ENCODE measurements at regions not wholly inside any gene's neighbourhood (a gene's known extent, or its start where the extent isn't known, plus 50 kb on each side); places are given as distances from the start of the nearest gene placed in this dataset.

- Histone ChIP-seq H3K4me3 (no peak overlapping the region), H3K27ac (no peak overlapping the region), H3K27me3 (ENCODE audit: low read depth) (no peaks in the 10 kb centered on the region), H3K36me3 (no peaks in the 10 kb centered on the region), H3K4me1 (peaks cover 47% of the 10 kb centered on the region), H3K9me3 (no peaks in the 10 kb centered on the region)
- DNase-seq (peak; percentile 65), ATAC-seq (peak; percentile 81 to 93)
- intact Hi-C loops (cut with DNase I), result no loop called here
- TF ChIP-seq CTCF (IDR thresholded peaks at IDR 0.05), result peak; percentile 81
Observed at GRCh38 chr2:203814661-203815540, 52.7 kb upstream of the CTLA4 start.

- intact Hi-C loops (cut with DNase I), result no loop called here
- Histone ChIP-seq H3K27ac (peak overlapping the region; percentile 21), H3K9me3 (no peaks in the 10 kb centered on the region), H3K27me3 (ENCODE audit: low read depth) (no peaks in the 10 kb centered on the region), H3K4me1 (peaks cover 47% of the 10 kb centered on the region), H3K4me3 (no peak overlapping the region), H3K36me3 (no peaks in the 10 kb centered on the region)
- TF ChIP-seq CTCF (IDR thresholded peaks at IDR 0.05), result no peak
- DNase-seq, result no peak
- ATAC-seq, result no peak
Observed at GRCh38 chr2:203815541-203815898, 52.1 kb upstream of the CTLA4 start.

- no peak for TF ChIP-seq CTCF (IDR thresholded peaks at IDR 0.05)
- Histone ChIP-seq H3K36me3 (no peaks in the 10 kb centered on the region), H3K4me1 (peaks cover 34% of the 10 kb centered on the region), H3K27ac (no peak overlapping the region), H3K9me3 (no peaks in the 10 kb centered on the region), H3K27me3 (ENCODE audit: low read depth) (no peaks in the 10 kb centered on the region), H3K4me3 (no peak overlapping the region)
- DNase-seq (no peak), ATAC-seq (no peak)
- intact Hi-C loops (cut with DNase I), result no loop called here
Observed at GRCh38 chr2:203817147-203817546, 50.4 kb upstream of the CTLA4 start.
